ENCODE measurements at regions not wholly inside any gene's neighbourhood (a gene's known extent, or its start where the extent isn't known, plus 50 kb on each side); places are given as distances from the start of the nearest gene placed in this dataset.

DNA sequence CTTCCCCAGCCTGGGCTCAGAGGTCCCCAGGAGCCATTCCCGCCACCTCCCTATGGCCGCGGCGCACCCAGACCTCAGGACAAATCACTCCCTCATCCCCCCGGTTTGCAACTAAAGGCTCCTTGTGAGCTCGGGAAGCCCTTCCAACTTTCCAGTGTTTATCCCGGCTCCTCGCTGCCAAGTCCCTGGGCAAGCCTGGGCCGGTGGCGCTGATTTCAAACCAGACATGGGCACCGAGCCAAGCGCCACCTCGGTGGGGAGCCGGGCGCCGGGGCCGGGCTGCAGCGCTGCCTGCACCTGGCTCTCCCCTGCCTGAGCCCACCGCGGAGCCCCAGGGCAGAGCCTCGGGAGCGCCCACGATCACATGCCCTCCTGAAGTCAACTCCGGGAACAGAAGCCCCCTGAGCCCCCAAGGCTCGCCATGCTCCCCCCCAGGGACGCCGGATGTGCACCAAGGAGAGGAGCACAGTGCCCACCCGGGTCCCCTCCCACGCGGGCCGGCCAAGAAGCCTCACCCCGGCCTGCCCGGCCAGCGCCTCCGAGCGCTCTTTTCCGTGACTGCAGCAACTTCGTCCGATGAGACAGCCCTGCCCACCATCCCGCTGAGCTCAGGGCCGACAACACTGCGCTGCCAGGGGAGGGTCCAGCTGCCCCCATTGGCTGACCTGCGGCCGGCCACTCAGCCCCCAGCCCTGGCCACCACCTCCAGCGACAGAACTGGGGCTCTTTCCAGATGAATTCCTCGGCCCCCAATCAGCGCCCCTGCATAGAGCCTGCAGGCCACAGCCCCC is 50.0 kb downstream of the NCOR2 start:
- TF ChIP-seq, protein P1, sequence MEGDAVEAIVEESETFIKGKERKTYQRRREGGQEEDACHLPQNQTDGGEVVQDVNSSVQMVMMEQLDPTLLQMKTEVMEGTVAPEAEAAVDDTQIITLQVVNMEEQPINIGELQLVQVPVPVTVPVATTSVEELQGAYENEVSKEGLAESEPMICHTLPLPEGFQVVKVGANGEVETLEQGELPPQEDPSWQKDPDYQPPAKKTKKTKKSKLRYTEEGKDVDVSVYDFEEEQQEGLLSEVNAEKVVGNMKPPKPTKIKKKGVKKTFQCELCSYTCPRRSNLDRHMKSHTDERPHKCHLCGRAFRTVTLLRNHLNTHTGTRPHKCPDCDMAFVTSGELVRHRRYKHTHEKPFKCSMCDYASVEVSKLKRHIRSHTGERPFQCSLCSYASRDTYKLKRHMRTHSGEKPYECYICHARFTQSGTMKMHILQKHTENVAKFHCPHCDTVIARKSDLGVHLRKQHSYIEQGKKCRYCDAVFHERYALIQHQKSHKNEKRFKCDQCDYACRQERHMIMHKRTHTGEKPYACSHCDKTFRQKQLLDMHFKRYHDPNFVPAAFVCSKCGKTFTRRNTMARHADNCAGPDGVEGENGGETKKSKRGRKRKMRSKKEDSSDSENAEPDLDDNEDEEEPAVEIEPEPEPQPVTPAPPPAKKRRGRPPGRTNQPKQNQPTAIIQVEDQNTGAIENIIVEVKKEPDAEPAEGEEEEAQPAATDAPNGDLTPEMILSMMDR (IDR thresholded peaks at IDR 0.05), result peak in 1 of 12 donors; percentile 6
- TF ChIP-seq POLR2A (IDR thresholded peaks at IDR 0.05), result no peak
